Stromal cell of bone marrow (primary cell): ENCODE measurements at regions not wholly inside any gene's neighbourhood (a gene's known extent, or its start where the extent isn't known, plus 50 kb on each side); places are given as distances from the start of the nearest gene placed in this dataset.

Source experiments
- DNase-seq: peaks from one replicate; pipeline ENCODE4 v3.0.0-alpha.2; 2012; ENCODE audit warnings: low read depth

DNA sequence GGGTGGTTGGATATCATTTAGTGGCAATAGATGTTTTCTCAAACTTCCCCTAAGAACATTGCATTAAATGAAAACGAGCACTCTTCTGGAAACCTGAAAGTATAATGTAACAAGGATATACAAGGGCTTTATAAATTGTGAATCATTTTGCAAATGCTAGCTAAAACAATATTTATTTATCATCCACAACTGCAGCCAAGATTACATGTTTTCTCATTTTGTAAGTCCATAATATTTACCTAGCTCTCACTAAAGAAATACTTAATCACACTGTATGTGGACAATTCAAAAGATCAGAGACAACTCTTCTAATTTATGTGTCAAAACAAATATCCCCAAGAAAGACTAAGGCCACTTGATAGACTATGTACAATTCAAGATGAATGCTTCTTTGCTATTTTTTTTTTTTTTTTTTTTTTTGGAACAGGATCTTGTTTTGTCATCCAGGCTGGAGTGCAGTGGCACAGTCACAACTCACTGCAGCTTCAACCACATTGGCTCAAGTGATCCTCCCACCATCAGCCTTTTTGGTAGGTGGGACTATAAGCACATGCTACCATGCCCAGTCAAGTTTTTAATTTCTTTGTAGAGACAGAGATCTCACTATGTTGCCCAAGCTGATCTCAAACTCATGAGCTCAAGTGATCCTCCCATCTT is 427.7 kb upstream of the THBS1 start:
- no peak for DNase-seq

DNA sequence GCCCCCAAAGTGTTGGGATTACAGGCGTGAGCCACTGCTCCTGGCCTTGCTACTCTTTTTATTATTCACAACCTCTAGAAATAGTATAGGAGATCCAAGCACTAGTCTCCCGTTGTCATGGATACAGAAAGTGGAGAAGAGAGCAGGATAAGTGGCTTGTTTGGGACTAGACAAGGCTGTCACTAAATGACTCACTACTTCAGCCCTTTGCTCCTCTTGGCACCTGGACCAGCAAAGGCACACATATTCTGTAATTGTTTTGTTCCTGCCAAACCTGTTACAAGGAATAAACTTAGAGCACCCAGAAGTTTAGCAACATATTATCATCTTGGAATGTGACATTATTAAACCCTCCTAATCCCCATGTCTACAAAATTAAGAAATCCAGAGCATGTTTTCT is 427.2 kb upstream of the THBS1 start:
- no peak for DNase-seq

DNA sequence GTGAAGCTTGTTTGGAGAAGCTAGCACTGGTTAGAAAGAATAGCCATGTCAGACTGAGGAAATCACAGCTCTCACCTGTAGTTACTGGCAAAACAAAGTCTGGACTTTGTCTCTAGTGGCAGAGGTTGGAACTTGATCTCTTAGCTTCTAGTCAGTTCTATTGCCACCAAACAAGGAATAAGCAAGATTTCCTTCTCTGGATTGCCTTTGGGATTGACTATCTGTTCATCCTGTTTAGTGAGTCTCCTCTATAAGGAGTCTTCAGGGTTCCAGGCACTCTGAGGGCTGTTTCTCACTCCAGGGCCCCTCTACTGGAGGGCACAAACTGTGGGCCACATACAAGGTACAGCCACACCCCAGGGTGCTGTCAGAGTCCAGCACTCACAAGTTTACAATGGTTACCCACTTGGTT is 426.6 kb upstream of the THBS1 start:
- DNase-seq = no peak

DNA sequence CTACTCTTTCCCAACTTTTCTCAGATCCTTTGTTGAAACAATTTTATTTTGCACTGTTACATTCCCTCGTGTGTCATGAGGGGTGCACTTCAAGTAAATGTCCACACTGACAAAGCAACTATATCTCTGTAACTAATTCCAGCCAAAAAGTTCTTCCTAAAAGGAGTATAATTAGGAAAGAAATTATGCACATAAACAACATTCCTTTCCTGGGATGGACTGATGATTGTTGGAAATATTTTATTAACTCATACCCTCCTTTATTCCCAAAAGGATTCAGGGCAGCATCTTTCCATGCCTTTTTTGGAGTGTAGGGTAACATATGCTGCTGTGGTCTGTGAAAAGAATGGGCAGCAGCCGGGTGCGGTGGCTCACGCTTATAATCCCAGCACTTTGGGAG is 426.1 kb upstream of the THBS1 start:
- no peak for DNase-seq

DNA sequence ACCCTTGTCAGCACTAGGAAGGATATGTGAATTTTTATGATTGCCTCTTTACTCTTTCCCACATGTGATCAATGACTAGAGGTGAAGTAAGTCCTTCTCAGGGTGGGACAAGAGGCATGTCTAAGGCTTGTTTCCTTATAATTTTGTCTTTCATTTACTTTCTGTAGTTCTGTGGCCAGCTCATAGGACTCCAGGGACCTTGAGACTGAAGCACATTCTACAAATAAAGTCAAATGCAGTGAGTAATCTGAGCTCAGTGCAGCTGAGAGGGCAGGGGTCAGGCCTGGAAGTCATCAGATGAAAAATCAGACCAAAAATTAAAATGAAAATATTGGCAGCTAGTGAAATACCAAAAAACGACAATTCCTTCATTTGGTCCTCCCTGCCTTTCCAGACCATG is 424.7 kb upstream of the THBS1 start:
- DNase-seq = peak; percentile 91

DNA sequence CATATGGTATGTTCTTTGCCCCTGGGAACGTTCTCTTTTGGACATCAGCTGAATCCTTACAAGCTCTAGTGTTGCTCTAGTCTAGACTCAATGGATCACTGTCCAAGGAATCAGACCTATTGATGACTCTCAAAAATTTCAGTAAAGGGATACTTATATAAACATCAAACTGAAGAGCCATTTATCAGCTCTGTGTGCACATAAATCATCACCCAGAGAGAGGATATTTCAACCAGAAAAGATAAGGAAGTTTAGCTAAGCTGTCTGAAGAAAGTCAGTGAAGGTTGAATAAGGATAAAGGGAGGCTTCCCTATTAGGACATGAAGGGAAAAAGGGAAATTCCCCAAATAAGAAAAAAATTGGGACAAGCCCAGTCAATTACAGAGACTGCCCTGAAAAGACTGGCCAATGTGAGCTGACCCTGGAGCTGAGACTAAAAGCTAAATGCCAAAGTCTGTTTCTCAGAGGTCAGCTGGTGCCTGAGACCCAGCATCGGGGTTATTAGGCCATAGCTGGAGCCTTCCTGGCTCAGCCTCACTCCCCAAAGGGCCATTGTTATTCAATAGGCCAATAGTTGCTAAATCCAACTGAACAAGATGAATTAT is 424.1 kb upstream of the THBS1 start:
- no peak for DNase-seq

DNA sequence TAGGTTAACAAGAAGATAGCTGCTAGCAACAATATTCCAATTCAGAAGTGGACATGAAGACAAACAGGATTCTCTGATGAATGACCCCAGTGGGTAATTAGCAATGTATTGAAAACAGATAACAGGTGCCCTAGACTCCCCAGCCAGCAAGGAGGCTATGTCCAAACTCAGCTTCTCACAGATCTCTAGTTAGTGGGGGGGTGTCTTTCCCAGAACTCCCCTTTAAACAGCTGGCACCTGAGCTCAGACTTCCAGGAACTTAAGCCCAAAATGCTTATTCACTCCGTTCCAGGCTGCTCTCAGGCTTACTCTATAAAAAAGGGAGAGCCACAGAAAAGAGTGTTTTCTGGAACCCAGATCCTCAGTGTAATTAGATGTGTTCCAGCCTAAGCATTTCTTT is 423.0 kb upstream of the THBS1 start:
- no peak for DNase-seq

DNA sequence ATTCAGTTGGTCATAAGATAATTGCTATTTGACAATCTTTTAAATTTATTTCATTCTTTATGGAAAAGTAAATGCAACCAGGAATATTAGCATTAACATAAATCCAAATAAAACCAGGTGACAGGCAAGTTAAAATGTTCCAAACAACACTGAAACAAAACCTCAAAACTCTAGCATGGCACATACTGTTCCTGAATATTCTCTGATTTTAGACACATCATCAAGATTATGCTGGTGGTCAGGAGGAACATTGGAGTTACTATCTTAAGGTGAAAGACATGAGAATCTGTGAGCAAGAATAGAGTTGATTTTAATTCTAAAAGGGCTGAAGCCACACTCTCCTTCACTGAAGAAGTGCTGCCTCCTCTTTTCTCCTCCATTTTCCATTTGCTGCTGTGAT is 421.0 kb upstream of the THBS1 start:
- no peak for DNase-seq

DNA sequence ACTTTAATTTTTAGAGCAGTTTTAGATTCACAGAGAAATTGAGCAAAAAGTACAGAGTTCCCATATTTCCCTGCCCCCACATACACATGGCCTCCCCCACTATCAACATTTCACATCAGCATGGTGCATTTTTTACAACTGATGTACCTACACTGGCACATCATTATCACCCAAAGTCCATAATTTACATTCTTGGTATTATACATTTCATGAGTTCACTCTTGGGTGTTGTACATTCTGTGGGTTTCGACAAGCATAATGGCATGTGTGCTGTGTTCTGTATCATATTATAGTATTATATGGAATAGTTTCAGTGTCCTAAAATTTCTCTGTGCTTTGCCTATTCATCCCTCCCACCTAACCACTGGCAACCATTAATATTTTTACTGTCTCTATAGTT is 419.8 kb upstream of the THBS1 start:
- DNase-seq = no peak

DNA sequence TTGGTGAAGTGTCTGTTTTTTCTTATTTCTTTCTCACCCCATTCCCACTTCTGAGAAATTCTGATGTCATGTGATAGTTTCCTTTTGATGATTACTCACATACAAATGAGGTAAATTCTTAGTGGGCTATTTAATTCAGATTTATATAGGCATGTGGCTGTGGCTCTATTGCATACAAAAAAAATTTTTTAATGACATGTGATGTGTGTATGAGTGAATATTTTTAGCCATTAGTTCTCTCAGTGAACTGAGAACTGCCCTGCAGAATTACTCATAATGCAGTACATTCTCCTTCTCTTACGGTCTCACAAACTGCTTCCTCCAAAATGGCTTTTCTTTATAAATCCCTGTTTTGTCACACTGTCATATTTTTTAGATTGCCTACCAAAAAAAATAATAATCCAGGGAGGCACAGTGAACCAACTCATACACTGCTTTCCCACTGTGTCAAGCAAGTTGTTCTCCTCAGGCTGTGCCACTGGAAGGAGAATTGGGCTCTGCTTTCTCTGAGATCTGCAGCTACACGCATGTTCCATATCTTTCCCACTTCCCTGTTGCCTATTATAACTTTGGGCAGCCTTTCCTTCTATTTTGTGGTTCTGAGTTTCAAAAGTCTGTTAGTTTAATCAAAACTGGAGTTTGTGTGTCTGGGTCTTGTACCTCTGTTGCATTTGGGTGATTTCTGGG is 415.7 kb upstream of the THBS1 start:
- no peak for DNase-seq

DNA sequence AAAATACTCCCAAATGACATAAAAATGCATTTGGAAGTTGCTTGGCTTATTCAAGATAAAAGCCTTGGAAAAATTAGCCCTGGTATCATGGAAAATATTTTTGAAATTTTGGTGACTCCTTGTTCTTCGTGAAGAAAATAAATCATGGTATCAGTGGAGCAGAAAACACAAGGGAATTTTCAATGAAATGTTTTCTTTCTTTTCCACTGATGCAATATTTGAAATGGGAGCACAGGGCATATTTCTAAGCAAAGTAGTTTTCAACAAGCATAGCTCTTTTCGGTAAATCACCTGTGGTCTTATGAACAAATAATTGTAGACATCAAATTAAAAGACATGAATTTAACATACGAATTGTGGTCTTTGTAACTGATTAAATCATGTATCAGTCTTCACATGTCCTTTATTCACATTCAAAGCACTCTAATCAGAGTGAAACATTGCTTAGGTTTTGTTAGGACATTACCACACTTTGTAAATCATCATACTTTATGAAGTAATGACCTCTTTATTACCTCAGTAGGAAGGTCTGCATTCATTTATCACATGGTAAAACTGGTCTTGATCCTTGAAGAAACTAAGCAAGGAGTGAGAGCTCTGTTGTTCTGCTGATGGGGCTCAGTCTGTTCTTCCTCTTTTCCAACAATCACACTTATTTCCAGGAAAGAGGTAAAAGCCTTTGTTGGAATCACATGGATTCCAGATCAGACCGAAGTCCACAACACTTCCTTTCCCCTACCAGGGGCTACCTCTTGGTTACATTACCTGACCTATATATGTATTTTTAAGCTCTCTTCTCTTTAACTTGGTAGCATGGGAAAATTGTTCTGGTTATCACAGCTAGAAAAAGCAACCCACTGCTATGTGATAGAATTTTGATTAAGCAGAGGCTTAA is 413.5 kb upstream of the THBS1 start:
- no peak for DNase-seq

DNA sequence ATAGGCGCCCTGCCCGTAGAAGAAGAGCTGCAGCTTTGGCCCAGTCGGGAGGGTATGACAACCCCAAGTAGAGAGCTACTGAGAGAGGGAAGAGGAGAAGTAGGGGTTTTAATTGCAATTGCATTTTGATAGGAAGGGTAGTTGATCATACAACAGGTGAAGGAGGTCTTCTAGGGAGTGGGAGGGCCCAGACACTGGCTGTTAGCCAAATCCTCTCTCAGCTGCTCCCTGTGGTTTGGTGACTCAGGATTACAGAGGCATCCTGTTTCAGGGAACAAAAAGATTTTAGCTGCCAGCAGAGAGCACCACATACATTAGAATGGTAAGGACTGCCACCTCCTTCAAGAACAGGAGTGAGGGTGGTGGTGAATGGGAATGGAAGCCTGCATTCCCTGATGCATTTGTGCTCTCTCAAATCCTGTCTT is 408.9 kb upstream of the THBS1 start:
- DNase-seq = peak; percentile 95

DNA sequence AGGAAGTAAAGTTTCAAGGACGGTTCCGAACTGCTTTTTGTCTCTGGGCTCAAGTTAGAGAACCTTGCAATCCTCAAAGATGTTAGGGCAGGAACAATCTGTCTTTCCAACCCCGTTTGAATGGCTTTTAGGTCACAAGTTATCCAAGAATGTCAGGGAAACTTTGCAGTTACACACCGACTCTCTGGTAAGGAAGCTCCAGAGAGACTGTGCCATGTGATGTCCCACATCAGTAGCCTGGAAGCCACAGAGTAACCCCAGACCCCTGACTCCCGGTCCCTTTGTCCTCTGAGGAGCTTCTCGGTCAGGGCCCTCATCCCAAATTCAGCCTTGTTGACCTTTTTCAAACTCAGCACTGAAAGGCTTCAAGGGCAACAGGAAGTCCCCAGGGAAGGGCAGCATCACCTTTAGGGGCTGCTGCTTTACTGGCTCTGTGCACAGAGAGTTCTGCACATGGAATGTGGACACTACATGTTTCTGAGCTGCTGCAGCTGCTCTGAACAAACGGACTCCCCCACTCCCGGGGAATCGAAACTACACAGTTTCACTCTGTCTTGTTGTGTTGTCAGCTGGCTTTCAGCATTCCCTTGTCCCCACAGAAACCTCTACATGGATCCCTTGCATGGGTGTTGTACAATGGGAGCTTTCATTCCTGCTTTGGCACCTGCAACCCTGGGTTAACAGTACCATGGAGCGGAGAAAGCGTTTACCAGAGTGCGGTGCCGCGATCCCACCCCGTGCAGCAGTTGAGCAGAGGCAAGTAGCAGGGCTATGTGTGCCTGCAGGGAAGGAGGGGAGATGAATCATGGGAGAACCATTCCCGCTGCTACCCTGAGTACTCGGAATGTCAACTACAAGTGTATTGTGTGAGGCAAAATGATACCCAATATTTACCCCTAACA is 408.2 kb upstream of the THBS1 start:
- DNase-seq = no peak

DNA sequence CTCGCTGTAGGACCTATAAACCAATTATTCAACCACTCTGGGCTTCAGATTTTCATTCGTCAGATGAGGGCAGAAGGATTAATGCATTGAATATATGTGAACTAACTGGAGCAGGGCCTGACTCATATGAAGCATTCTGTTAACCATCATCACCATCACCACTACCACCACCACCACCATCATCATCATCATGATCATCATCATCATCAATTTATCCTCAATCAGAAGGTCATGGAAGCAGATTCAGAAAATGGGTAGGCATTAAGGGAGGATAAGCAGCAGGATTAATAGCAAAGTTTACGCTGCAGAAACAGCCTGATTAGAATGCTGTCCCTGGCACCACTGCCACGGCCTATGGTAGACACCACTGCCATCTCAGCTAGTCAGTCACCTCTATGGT is 407.5 kb upstream of the THBS1 start:
- no peak for DNase-seq

DNA sequence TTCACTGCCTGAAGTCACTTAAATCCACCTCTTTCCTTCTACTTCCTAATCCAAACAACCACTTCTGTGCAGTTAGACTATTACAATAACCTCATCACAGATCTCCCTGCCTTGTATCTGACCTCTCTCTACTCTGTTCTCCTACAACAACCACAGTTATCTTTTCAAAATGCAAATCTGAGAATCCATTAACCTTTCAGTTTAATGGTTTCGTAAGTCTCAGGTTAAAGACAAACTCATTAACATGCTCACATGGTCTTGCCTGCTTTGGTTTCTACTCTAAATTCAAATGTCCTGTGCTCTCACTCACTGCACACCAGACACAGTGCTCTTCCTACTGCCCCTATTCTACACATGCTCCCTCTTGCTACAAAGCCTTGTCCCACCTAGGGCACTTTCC is 406.5 kb upstream of the THBS1 start:
- no peak for DNase-seq

DNA sequence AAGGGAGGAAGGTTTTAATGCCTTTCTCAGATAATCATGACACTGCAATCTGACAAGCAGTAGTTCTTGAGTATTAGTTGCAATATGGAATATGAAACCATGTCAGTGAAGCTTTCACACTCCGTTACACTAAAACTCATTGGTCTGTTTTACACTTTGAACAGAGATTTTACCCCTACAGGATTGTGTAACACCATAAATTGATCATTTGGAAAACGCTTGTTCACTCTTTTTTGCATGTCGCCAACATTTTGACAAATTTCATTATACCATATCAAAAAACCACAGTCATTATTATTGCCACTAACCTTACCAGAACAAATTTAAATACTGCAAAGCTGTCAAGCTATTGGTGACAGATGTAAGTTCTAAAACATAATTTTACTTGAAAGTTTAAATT is 404.8 kb upstream of the THBS1 start:
- DNase-seq = no peak

DNA sequence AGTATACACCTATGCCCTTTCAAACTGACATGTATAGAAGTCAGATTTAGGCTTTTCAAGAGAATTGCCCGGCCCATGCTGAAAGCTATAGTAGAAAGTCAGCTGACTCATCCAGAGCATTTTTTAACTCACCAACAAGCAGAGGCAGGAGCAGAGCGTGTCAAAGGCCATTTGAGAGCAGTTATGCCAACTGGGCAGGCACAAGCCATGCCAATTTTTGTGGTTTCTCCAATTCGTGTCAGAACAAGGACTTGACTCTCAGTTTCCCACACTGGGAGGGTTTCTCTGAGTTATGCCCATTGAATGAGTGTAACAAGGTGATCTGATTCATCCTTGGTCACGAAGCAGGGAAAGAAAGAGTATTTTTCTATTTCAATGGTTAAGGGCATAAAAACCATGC is 403.3 kb upstream of the THBS1 start:
- no peak for DNase-seq

DNA sequence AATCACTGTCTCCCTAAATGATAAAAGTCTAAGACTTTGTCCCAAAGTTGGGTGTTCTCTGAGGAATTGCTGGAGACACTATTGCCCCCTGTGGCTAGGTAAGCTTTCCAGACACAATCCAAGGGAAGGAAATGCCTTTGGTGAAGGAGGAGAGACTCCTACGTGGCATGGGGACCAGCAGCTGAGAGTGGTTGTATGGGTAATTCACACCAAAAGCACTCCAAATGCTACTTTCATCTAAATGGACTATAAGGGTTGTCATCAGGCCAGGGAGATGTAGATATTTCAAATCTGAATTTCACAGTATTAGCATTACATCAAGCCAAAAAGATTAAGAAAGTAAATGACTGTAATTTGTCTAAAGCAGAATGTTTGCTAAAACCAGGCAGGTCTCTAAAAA is 400.8 kb upstream of the THBS1 start:
- no peak for DNase-seq

DNA sequence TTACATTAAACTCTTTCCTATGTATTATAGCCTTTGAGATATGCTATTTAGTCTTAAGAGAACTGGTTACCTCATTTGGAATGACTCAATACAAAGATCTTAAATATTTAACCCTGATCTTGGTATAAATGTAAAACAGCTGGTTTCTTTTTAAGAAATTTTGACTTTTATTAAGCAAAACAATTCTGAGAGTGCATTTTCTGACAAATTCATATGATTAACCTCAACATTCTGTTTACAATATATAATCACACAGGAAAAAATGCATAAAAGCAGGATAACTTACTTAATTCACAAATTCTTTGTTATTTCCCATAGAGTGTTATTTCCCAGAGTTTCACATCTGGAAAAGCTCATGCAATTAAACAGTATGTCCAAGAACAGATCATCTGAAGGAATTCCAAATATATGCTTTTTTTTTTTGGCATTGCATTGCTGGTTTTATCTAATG is 400.4 kb upstream of the THBS1 start:
- no peak for DNase-seq

DNA sequence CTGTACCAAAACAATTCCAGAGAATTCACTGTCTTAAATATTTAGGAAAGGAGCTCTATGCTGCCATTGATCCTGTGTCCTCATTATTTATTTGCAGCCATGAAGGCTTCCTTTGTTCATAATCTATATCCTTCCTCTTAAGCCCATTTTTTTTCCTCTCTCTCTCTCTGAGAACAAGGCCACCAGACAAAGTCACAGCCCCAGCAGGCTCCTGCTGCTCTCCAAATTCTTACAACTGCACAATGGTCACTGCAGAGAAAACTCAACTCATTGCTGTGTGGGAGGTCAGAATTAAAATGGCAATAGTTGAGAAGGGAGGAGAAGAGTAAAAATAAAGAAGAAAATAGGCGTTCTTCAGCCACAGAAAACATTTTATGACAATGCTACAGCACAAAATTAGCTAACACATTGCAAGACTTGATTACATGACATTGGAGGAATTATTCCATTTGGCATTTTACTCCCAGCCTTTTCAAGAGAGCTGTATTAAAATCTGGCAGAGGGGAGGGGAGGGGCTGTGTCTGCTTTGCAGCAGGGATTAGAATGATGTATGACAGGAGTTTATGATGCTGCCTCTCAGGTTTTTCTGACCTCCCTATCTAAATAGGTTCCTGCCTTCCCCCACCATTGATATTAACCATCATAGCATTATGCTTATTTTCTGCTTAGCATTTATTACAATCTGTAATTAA is 399.7 kb upstream of the THBS1 start:
- no peak for DNase-seq

DNA sequence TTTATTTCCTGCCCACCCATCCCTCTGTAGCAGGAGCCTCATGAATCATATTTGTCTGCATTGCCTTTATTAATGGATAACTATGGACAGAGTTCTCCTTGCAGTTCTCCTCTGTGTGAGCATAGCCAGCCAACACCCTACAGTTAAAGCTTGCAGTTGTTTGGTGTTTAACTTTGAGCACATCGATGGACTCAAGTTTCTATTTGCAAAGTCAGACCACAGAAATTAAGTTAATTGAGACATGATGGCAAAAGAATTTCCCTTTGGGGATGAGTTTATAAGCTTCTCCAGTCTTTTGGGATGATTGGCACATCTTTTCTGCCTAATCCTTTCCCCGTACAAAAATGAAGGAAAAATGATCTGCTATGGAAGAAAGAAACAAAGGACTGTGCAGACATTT is 398.9 kb upstream of the THBS1 start:
- DNase-seq = no peak
